Thoracic aorta (tissue), 2 donors: ENCODE measurements at regions not wholly inside any gene's neighbourhood (a gene's known extent, or its start where the extent isn't known, plus 50 kb on each side); places are given as distances from the start of the nearest gene placed in this dataset.

Experiments used
- ATAC-seq: fragments of 150-250 bp; one replicate; pipeline ENCODE4 v1.8.0; 2017; ENCODE audit warnings: low read depth; ENCODE audit not compliant: insufficient number of reproducible peaks, low FRiP score
- DNase-seq: peaks from one replicate; pipeline ENCODE4 v3.0.0-alpha.2; 2020; ENCODE audit warnings: low spot score
- H3K27ac ChIP-seq, 2 donors: fragments of 200-600 bp; sonication (generic); 1 replicate in 1 of 2; 2 replicates in 1 of 2; pipeline ENCODE4 v1.5.1; 2016; ENCODE audit warnings: mild to moderate bottlenecking in 2 of 2, moderate library complexity in 2 of 2
- H3K27me3 ChIP-seq: fragments of 200-600 bp; sonication (generic); replicated peaks from 2 replicates; pipeline ENCODE4 v1.6.0; 2016; ENCODE audit warnings: mild to moderate bottlenecking; ENCODE audit not compliant: insufficient read depth
- H3K36me3 ChIP-seq: fragments of 200-600 bp; sonication (generic); one replicate; pipeline ENCODE4 v1.5.1; 2016
- H3K4me1 ChIP-seq, 2 donors: fragments of 200-600 bp; sonication (generic); 1 replicate in 1 of 2; 2 replicates in 1 of 2; pipeline versions ENCODE4 v1.5.1 to v1.6.0; 2016; ENCODE audit warnings: low read depth in 2 of 2, mild to moderate bottlenecking in 1 of 2; ENCODE audit not compliant: control insufficient read depth in 1 of 2
- H3K4me3 ChIP-seq: fragments of 200-600 bp; sonication (generic); 2 replicates; pipeline ENCODE4 v1.5.1; 2016; ENCODE audit warnings: mild to moderate bottlenecking
- H3K9me3 ChIP-seq: fragments of 200-600 bp; sonication (generic); 2 replicates; pipeline ENCODE4 v1.5.1; 2016
- CTCF ChIP-seq: fragments of 200-600 bp; sonication (generic); IDR thresholded peaks from one replicate; pipeline ENCODE4 v1.5.1; 2019; ENCODE audit warnings: antibody characterized with exemption

GRCh38 chr11:22567759-22568158 is 57.9 kb downstream of the FANCF start:
- Histone ChIP-seq H3K36me3 (no peaks in the 10 kb centered on the region), H3K27me3 (no peaks in the 10 kb centered on the region), H3K4me3 (no peak overlapping the region), H3K27ac (no peak overlapping the region), H3K4me1 (no peaks in the 10 kb centered on the region), H3K9me3 (no peaks in the 10 kb centered on the region)
- no peak for DNase-seq
- TF ChIP-seq CTCF: no peak
- ATAC-seq: no peak

- ATAC-seq (no peak), DNase-seq (no peak)
- no peaks in the 10 kb centered on the region for H3K9me3 ChIP-seq
- no peaks in the 10 kb centered on the region for H3K4me1 ChIP-seq
- H3K36me3 ChIP-seq: no peaks in the 10 kb centered on the region
- TF ChIP-seq CTCF: no peak
- no peak overlapping the region for H3K27ac ChIP-seq
- H3K4me3 ChIP-seq: no peak overlapping the region
- no peaks in the 10 kb centered on the region for H3K27me3 ChIP-seq
These were observed 59.3 kb downstream of the FANCF start for GRCh38 chr11:22566293-22566692.

- H3K4me1 ChIP-seq: no peaks in the 10 kb centered on the region
- no peak for TF ChIP-seq CTCF
- H3K4me3 ChIP-seq: no peak overlapping the region
- no peaks in the 10 kb centered on the region for H3K27me3 ChIP-seq
- DNase-seq (no peak), ATAC-seq (no peak)
- H3K27ac ChIP-seq: no peak overlapping the region
- H3K36me3 ChIP-seq: no peaks in the 10 kb centered on the region
- no peaks in the 10 kb centered on the region for H3K9me3 ChIP-seq
These were observed 64.3 kb downstream of the FANCF start for GRCh38 chr11:22561283-22561682.

- Histone ChIP-seq H3K27ac (no peak overlapping the region), H3K27me3 (no peaks in the 10 kb centered on the region), H3K4me3 (no peak overlapping the region), H3K9me3 (no peaks in the 10 kb centered on the region), H3K4me1 (no peaks in the 10 kb centered on the region), H3K36me3 (no peaks in the 10 kb centered on the region)
- DNase-seq (no peak), ATAC-seq (no peak)
- TF ChIP-seq CTCF: no peak
These were observed 66.2 kb downstream of the FANCF start for GRCh38 chr11:22559416-22559815.

GRCh38 chr11:22558664-22559063 is 67.0 kb downstream of the FANCF start:
- ATAC-seq (no peak), DNase-seq (no peak)
- Histone ChIP-seq H3K36me3 (no peaks in the 10 kb centered on the region), H3K4me3 (no peak overlapping the region), H3K27me3 (no peaks in the 10 kb centered on the region), H3K27ac (no peak overlapping the region), H3K4me1 (no peaks in the 10 kb centered on the region), H3K9me3 (no peaks in the 10 kb centered on the region)
- TF ChIP-seq CTCF: no peak
